AG04450 (cell line): ENCODE measurements at regions not wholly inside any gene's neighbourhood (a gene's known extent, or its start where the extent isn't known, plus 50 kb on each side); places are given as distances from the start of the nearest gene placed in this dataset.

Experiments
- CTCF ChIA-PET: fragments of 300-600, 350-600 bp; formaldehyde crosslinking; extraction: SDS; loops from one replicate; lab custom pipeline; 2022; ENCODE audit warnings: antibody characterized with exemption, inconsistent platforms; lab: Charles Lee
- POLR2A ChIA-PET: fragments of 350-600 bp; formaldehyde crosslinking; extraction: SDS; loops from one replicate; lab custom pipeline; 2021; ENCODE audit warnings: antibody characterized with exemption, inconsistent platforms; lab: Yijun Ruan, JAX
- DNase-seq: peaks from one replicate; pipeline ENCODE4 v3.0.0-alpha.2; 2011; ENCODE audit warnings: low read depth, low spot score
- H3K27ac ChIP-seq: one replicate; pipeline ENCODE4 v1.5.1; 2012; ENCODE audit warnings: low read depth, low read length, control low read depth
- H3K27me3 ChIP-seq: one replicate; pipeline ENCODE4 v1.6.0; 2012; ENCODE audit warnings: low read length; ENCODE audit not compliant: control insufficient read depth, insufficient read depth
- H3K4me3 ChIP-seq: 2 replicates; pipeline ENCODE4 v1.5.1; 2011; ENCODE audit warnings: mild to moderate bottlenecking, low read depth, low read length, control low read depth
- H3K9me3 ChIP-seq: 2 replicates; pipeline ENCODE4 v1.5.1; 2012; ENCODE audit warnings: low read length; ENCODE audit not compliant: control insufficient read depth, insufficient read depth
- CTCF ChIP-seq: IDR thresholded peaks from 2 replicates; pipeline ENCODE4 v1.5.1; 2011; ENCODE audit warnings: low read depth, low read length, control low read depth, inconsistent platforms

- CTCF ChIA-PET = no interaction called here
- Histone ChIP-seq H3K27ac (no peak overlapping the region), H3K9me3 (no peaks in the 10 kb centered on the region), H3K4me3 (no peak overlapping the region), H3K27me3 (no peaks in the 10 kb centered on the region)
- DNase-seq = no peak
- POLR2A ChIA-PET = no interaction called here
- no peak for TF ChIP-seq CTCF
Measured at GRCh38 chr3:188082450-188082849, 71.5 kb upstream of the LPP start.

GRCh38 chr3:188083011-188083410 is 70.9 kb upstream of the LPP start:
- Histone ChIP-seq H3K4me3 (no peak overlapping the region), H3K27ac (no peak overlapping the region), H3K27me3 (no peaks in the 10 kb centered on the region), H3K9me3 (no peaks in the 10 kb centered on the region)
- no peak for TF ChIP-seq CTCF
- ChIA-PET POLR2A (no interaction called here), CTCF (no interaction called here)
- DNase-seq = no peak

- Histone ChIP-seq H3K4me3 (no peak overlapping the region), H3K27me3 (no peaks in the 10 kb centered on the region), H3K9me3 (no peaks in the 10 kb centered on the region), H3K27ac (no peak overlapping the region)
- CTCF ChIA-PET = no interaction called here
- TF ChIP-seq CTCF = no peak
- POLR2A ChIA-PET = no interaction called here
- no peak for DNase-seq
Measured at GRCh38 chr3:188084752-188085583, 69.0 kb upstream of the LPP start.

- TF ChIP-seq CTCF = no peak
Measured at GRCh38 chr3:188085584-188086560, 68.1 kb upstream of the LPP start.

More at GRCh38 chr3:188085584-188086560, 68.1 kb upstream of the LPP start:
- Histone ChIP-seq H3K4me3 (no peak overlapping the region), H3K27ac (no peak overlapping the region), H3K27me3 (no peaks in the 10 kb centered on the region), H3K9me3 (no peaks in the 10 kb centered on the region)
- DNase-seq = no peak
- ChIA-PET POLR2A (no interaction called here), CTCF (no interaction called here)
